ENCODE measurements at regions not wholly inside any gene's neighbourhood (a gene's known extent, or its start where the extent isn't known, plus 50 kb on each side); places are given as distances from the start of the nearest gene placed in this dataset.
"Not testable (repeated sequence)": the region's sequence is repeated elsewhere in the genome, so short reads cannot be mapped to it uniquely, and the experiment has no call there.

- H3K27ac ChIP-seq (ENCODE audit: low read depth, low read length), result no peak overlapping the region
- no peak overlapping the region for H3K9ac ChIP-seq (ENCODE audit: low read depth in 1 of 3, low read length in 3 of 3)
- H3K27me3 ChIP-seq (ENCODE audit: control insufficient read depth in 3 of 3, insufficient read depth in 3 of 3, low read length in 3 of 3), result peaks cover 0 to 5% (median 0%) of the 10 kb centered on the region in 3 donors
- peaks cover 0 to 2% (median 0%) of the 10 kb centered on the region in 3 donors for H3K9me3 ChIP-seq (ENCODE audit: control insufficient read depth in 3 of 3, low read length in 3 of 3)
- no peaks in the 10 kb centered on the region for H3K36me3 ChIP-seq (ENCODE audit: control insufficient read depth in 3 of 3, insufficient read depth in 3 of 3, low read length in 3 of 3)
- no peak overlapping the region for H3K4me3 ChIP-seq (ENCODE audit: low read length in 3 of 3)
- H3K4me1 ChIP-seq (ENCODE audit: control insufficient read depth in 3 of 3, insufficient read depth in 3 of 3, low read length in 3 of 3), result no peaks in the 10 kb centered on the region
These were observed 291.6 kb downstream of the DAD1 start for GRCh38 chr14:22297376-22297775.

- Histone ChIP-seq H3K9ac (ENCODE audit: low read depth in 1 of 3, low read length in 3 of 3) (no peak overlapping the region), H3K36me3 (ENCODE audit: control insufficient read depth in 3 of 3, insufficient read depth in 3 of 3, low read length in 3 of 3) (no peaks in the 10 kb centered on the region), H3K27ac (ENCODE audit: low read depth, low read length) (no peak overlapping the region), H3K4me3 (ENCODE audit: low read length in 3 of 3) (no peak overlapping the region), H3K27me3 (ENCODE audit: control insufficient read depth in 3 of 3, insufficient read depth in 3 of 3, low read length in 3 of 3) (peaks cover 0 to 2% (median 0%) of the 10 kb centered on the region in 3 donors), H3K9me3 (ENCODE audit: control insufficient read depth in 3 of 3, low read length in 3 of 3) (peaks cover 0 to 2% (median 0%) of the 10 kb centered on the region in 3 donors), H3K4me1 (ENCODE audit: control insufficient read depth in 3 of 3, insufficient read depth in 3 of 3, low read length in 3 of 3) (no peaks in the 10 kb centered on the region)
These were observed 292.3 kb downstream of the DAD1 start for GRCh38 chr14:22296722-22297121.

GRCh38 chr14:22296088-22296487 is 292.9 kb downstream of the DAD1 start:
- Histone ChIP-seq H3K27ac (ENCODE audit: low read depth, low read length) (no peak overlapping the region), H3K36me3 (ENCODE audit: control insufficient read depth in 3 of 3, insufficient read depth in 3 of 3, low read length in 3 of 3) (no peaks in the 10 kb centered on the region), H3K9ac (ENCODE audit: low read depth in 1 of 3, low read length in 3 of 3) (no peak overlapping the region), H3K4me1 (ENCODE audit: control insufficient read depth in 3 of 3, insufficient read depth in 3 of 3, low read length in 3 of 3) (no peaks in the 10 kb centered on the region), H3K4me3 (ENCODE audit: low read length in 3 of 3) (no peak overlapping the region), H3K9me3 (ENCODE audit: control insufficient read depth in 3 of 3, low read length in 3 of 3) (peaks cover 0 to 2% (median 0%) of the 10 kb centered on the region in 3 donors), H3K27me3 (ENCODE audit: control insufficient read depth in 3 of 3, insufficient read depth in 3 of 3, low read length in 3 of 3) (peaks cover 0 to 2% (median 0%) of the 10 kb centered on the region in 3 donors)

GRCh38 chr14:22291406-22291805 is 297.6 kb downstream of the DAD1 start:
- Histone ChIP-seq H3K4me3 (ENCODE audit: low read length in 3 of 3) (no peak overlapping the region), H3K27ac (ENCODE audit: low read depth, low read length) (no peak overlapping the region), H3K9ac (ENCODE audit: low read depth in 1 of 3, low read length in 3 of 3) (no peak overlapping the region), H3K9me3 (ENCODE audit: control insufficient read depth in 3 of 3, low read length in 3 of 3) (no peaks in the 10 kb centered on the region), H3K27me3 (ENCODE audit: control insufficient read depth in 3 of 3, insufficient read depth in 3 of 3, low read length in 3 of 3) (no peaks in the 10 kb centered on the region), H3K36me3 (ENCODE audit: control insufficient read depth in 3 of 3, insufficient read depth in 3 of 3, low read length in 3 of 3) (no peaks in the 10 kb centered on the region), H3K4me1 (ENCODE audit: control insufficient read depth in 3 of 3, insufficient read depth in 3 of 3, low read length in 3 of 3) (no peaks in the 10 kb centered on the region)

- H3K36me3 ChIP-seq (ENCODE audit: control insufficient read depth in 3 of 3, insufficient read depth in 3 of 3, low read length in 3 of 3), result no peaks in the 10 kb centered on the region
- no peak overlapping the region for H3K9ac ChIP-seq (ENCODE audit: low read depth in 1 of 3, low read length in 3 of 3)
- no peaks in the 10 kb centered on the region for H3K9me3 ChIP-seq (ENCODE audit: control insufficient read depth in 3 of 3, low read length in 3 of 3)
- no peak overlapping the region for H3K27ac ChIP-seq (ENCODE audit: low read depth, low read length)
- no peak overlapping the region for H3K4me3 ChIP-seq (ENCODE audit: low read length in 3 of 3)
- no peaks in the 10 kb centered on the region for H3K4me1 ChIP-seq (ENCODE audit: control insufficient read depth in 3 of 3, insufficient read depth in 3 of 3, low read length in 3 of 3)
- H3K27me3 ChIP-seq (ENCODE audit: control insufficient read depth in 3 of 3, insufficient read depth in 3 of 3, low read length in 3 of 3), result no peaks in the 10 kb centered on the region
These were observed 299.5 kb downstream of the DAD1 start for GRCh38 chr14:22289570-22289969.

- peaks cover 0 to 3% (median 0%) of the 10 kb centered on the region in 3 donors for H3K27me3 ChIP-seq (ENCODE audit: control insufficient read depth in 3 of 3, insufficient read depth in 3 of 3, low read length in 3 of 3)
- H3K27ac ChIP-seq (ENCODE audit: low read depth, low read length), result no peak overlapping the region
- H3K9ac ChIP-seq (ENCODE audit: low read depth in 1 of 3, low read length in 3 of 3), result no peak overlapping the region
- H3K36me3 ChIP-seq (ENCODE audit: control insufficient read depth in 3 of 3, insufficient read depth in 3 of 3, low read length in 3 of 3), result no peaks in the 10 kb centered on the region
- no peak overlapping the region for H3K4me3 ChIP-seq (ENCODE audit: low read length in 3 of 3)
- no peaks in the 10 kb centered on the region for H3K4me1 ChIP-seq (ENCODE audit: control insufficient read depth in 3 of 3, insufficient read depth in 3 of 3, low read length in 3 of 3)
- no peaks in the 10 kb centered on the region for H3K9me3 ChIP-seq (ENCODE audit: control insufficient read depth in 3 of 3, low read length in 3 of 3)
These were observed 303.0 kb downstream of the DAD1 start for GRCh38 chr14:22285991-22286390.

GRCh38 chr14:22282949-22283348 is 306.1 kb downstream of the DAD1 start:
- no peaks in the 10 kb centered on the region for H3K4me1 ChIP-seq (ENCODE audit: control insufficient read depth in 3 of 3, insufficient read depth in 3 of 3, low read length in 3 of 3)
- no peaks in the 10 kb centered on the region for H3K9me3 ChIP-seq (ENCODE audit: control insufficient read depth in 3 of 3, low read length in 3 of 3)
- H3K9ac ChIP-seq (ENCODE audit: low read depth in 1 of 3, low read length in 3 of 3), result no peak overlapping the region
- no peak overlapping the region for H3K4me3 ChIP-seq (ENCODE audit: low read length in 3 of 3)
- H3K27me3 ChIP-seq (ENCODE audit: control insufficient read depth in 3 of 3, insufficient read depth in 3 of 3, low read length in 3 of 3), result peaks cover 0 to 3% (median 0%) of the 10 kb centered on the region in 3 donors
- H3K36me3 ChIP-seq (ENCODE audit: control insufficient read depth in 3 of 3, insufficient read depth in 3 of 3, low read length in 3 of 3), result no peaks in the 10 kb centered on the region
- H3K27ac ChIP-seq (ENCODE audit: low read depth, low read length), result no peak overlapping the region

GRCh38 chr14:22282417-22282816 is 306.6 kb downstream of the DAD1 start:
- no peaks in the 10 kb centered on the region for H3K4me1 ChIP-seq (ENCODE audit: control insufficient read depth in 3 of 3, insufficient read depth in 3 of 3, low read length in 3 of 3)
- H3K27me3 ChIP-seq (ENCODE audit: control insufficient read depth in 3 of 3, insufficient read depth in 3 of 3, low read length in 3 of 3), result peaks cover 0 to 3% (median 0%) of the 10 kb centered on the region in 3 donors
- H3K27ac ChIP-seq (ENCODE audit: low read depth, low read length), result no peak overlapping the region

GRCh38 chr14:22281447-22281874 is 307.6 kb downstream of the DAD1 start:
- H3K36me3 ChIP-seq (ENCODE audit: control insufficient read depth in 3 of 3, insufficient read depth in 3 of 3, low read length in 3 of 3); H3K9me3 ChIP-seq (ENCODE audit: control insufficient read depth in 3 of 3, low read length in 3 of 3); H3K4me1 ChIP-seq (ENCODE audit: control insufficient read depth in 3 of 3, insufficient read depth in 3 of 3, low read length in 3 of 3); H3K27me3 ChIP-seq (ENCODE audit: control insufficient read depth in 3 of 3, insufficient read depth in 3 of 3, low read length in 3 of 3); H3K27ac ChIP-seq (ENCODE audit: low read depth, low read length); H3K4me3 ChIP-seq (ENCODE audit: low read length in 3 of 3); H3K9ac ChIP-seq (ENCODE audit: low read depth in 1 of 3, low read length in 3 of 3): not testable (repeated sequence)

More at GRCh38 chr14:22282417-22282816, 306.6 kb downstream of the DAD1 start:
- no peak overlapping the region for H3K9ac ChIP-seq (ENCODE audit: low read depth in 1 of 3, low read length in 3 of 3)
- no peaks in the 10 kb centered on the region for H3K9me3 ChIP-seq (ENCODE audit: control insufficient read depth in 3 of 3, low read length in 3 of 3)
- H3K36me3 ChIP-seq (ENCODE audit: control insufficient read depth in 3 of 3, insufficient read depth in 3 of 3, low read length in 3 of 3), result no peaks in the 10 kb centered on the region
- no peak overlapping the region for H3K4me3 ChIP-seq (ENCODE audit: low read length in 3 of 3)

- Histone ChIP-seq H3K36me3 (ENCODE audit: control insufficient read depth in 3 of 3, insufficient read depth in 3 of 3, low read length in 3 of 3) (no peaks in the 10 kb centered on the region), H3K9me3 (ENCODE audit: control insufficient read depth in 3 of 3, low read length in 3 of 3) (no peaks in the 10 kb centered on the region), H3K4me3 (ENCODE audit: low read length in 3 of 3) (no peak overlapping the region), H3K27ac (ENCODE audit: low read depth, low read length) (no peak overlapping the region), H3K9ac (ENCODE audit: low read depth in 1 of 3, low read length in 3 of 3) (no peak overlapping the region), H3K27me3 (ENCODE audit: control insufficient read depth in 3 of 3, insufficient read depth in 3 of 3, low read length in 3 of 3) (peaks cover 0 to 3% (median 0%) of the 10 kb centered on the region in 3 donors), H3K4me1 (ENCODE audit: control insufficient read depth in 3 of 3, insufficient read depth in 3 of 3, low read length in 3 of 3) (no peaks in the 10 kb centered on the region)
These were observed 308.3 kb downstream of the DAD1 start for GRCh38 chr14:22280497-22281316.

Data from skeletal muscle tissue (tissue), 3 donors.